Nephron (organoid): ENCODE measurements at regions not wholly inside any gene's neighbourhood (a gene's known extent, or its start where the extent isn't known, plus 50 kb on each side); places are given as distances from the start of the nearest gene placed in this dataset.
A peak's percentile ranks its signal among the peaks of the same experiment; 100 is the strongest.

Experiments used
- H3K27ac Mint-ChIP-seq, 3 experiments: 2 replicates each; pipeline ENCODE4 v1.8.0; 2020; ENCODE audit warnings: mixed read lengths in 3 of 3, mild to moderate bottlenecking in 2 of 3, moderate library complexity in 1 of 3
- H3K27me3 Mint-ChIP-seq: 2 replicates; pipeline ENCODE4 v1.8.0; 2021; ENCODE audit warnings: low read depth, mild to moderate bottlenecking, moderate library complexity, mixed read lengths
- H3K36me3 Mint-ChIP-seq: 2 replicates; pipeline ENCODE4 v1.8.0; 2020; ENCODE audit warnings: low read depth, mixed read lengths
- H3K4me1 Mint-ChIP-seq: 2 replicates; pipeline ENCODE4 v1.8.0; 2020; ENCODE audit warnings: mixed read lengths
- H3K4me3 Mint-ChIP-seq, 3 experiments: 2 replicates each; pipeline ENCODE4 v1.8.0; 2020; ENCODE audit warnings: mild to moderate bottlenecking in 3 of 3, mixed read lengths in 3 of 3, moderate library complexity in 2 of 3
- H3K9me3 Mint-ChIP-seq: 2 replicates; pipeline ENCODE4 v1.8.0; 2020; ENCODE audit warnings: mixed read lengths
- CTCF ChIP-seq, 3 experiments: fragments of 200-600 bp; sonication (generic); IDR thresholded peaks; one replicate each; pipeline ENCODE4 v1.5.0; 2021; ENCODE audit warnings: antibody characterized with exemption in 3 of 3; ENCODE audit not compliant: unreplicated experiment in 3 of 3

DNA sequence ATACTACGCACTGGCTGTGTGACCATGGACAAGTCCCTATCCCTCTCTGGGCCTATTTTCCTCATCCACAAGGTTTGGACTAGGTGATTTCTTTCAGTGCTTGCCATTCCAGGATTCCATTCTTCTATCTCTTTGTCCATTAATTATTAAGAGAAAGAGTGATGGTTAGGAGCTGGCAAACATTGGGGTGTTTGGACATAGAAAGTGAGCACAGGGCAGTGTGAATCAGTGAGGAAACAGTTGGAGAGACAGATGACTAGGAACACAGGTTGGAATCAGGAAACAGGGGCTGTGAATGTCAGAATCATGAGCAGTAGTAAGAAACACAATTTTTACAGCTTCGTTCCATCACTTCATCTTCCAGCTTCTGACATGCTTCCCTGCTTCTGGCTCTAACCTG, 211.8 kb downstream of the INSC start:
- no peak for TF ChIP-seq CTCF (IDR thresholded peaks at IDR 0.05; ENCODE audit: unreplicated experiment in 3 of 3)
- H3K36me3 Mint-ChIP-seq, result no peaks in the 10 kb centered on the region
- peaks cover 6% of the 10 kb centered on the region for H3K27me3 Mint-ChIP-seq
- H3K9me3 Mint-ChIP-seq, result no peaks in the 10 kb centered on the region
- peaks cover 6% of the 10 kb centered on the region for H3K4me1 Mint-ChIP-seq
- H3K4me3 Mint-ChIP-seq, result no peak overlapping the region
- H3K27ac Mint-ChIP-seq, result no peak overlapping the region

DNA sequence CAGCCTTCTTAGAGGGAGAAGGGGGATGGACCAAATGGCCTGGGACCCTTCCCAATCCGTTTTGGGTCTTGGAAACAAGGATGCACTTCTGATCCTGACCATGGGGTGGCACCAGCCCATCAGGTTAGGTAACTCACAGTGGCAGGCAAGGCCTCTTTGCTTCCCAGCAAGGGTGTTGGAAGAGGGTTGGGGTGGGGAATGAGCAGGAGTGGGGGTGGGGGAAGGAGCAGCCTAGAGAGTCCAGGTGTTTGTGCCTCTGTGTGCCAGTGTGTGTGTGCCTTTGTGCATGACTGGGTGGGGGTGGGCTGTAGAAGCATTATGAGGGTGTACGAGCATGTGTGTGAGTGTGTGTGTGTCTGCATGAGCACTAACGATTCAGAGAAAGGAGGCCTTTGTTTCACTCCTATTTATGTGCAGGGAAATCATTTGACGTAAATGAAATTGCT, 213.1 kb downstream of the INSC start:
- Mint-ChIP-seq H3K27me3 (peaks cover 6% of the 10 kb centered on the region), H3K36me3 (no peaks in the 10 kb centered on the region), H3K4me1 (peaks cover 4% of the 10 kb centered on the region), H3K9me3 (no peaks in the 10 kb centered on the region), H3K4me3 (no peak overlapping the region), H3K27ac (peak overlapping the region; percentile 16 to 30 (median 22))
- peak; percentile 68 to 77 (median 69) for TF ChIP-seq CTCF (IDR thresholded peaks at IDR 0.05; ENCODE audit: unreplicated experiment in 3 of 3)

DNA sequence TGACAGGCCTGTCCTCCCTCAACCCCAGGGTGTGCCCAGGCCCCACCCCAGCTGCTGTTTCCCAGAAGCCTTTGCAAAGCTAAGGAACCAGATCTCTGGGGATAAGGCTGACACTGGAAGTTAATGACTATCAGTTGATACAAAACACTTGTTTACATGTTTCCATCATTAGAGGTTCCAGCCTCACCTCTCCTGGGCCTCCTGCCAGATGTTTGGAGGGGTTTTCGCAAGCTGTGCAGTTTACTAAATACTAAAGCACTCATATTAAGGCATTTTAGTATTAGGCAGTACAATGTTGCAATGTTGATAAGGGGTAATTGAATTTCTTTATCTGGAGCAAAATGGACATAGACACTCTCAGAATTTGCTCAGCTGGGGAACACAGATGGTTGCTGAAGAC, 218.7 kb downstream of the INSC start:
- no peaks in the 10 kb centered on the region for H3K36me3 Mint-ChIP-seq

GRCh38 chr11:15334766-15335165, 220.0 kb downstream of the INSC start:
- Mint-ChIP-seq H3K36me3 (no peaks in the 10 kb centered on the region), H3K27me3 (peaks cover 5% of the 10 kb centered on the region), H3K9me3 (peaks cover 12% of the 10 kb centered on the region), H3K4me1 (peaks cover 4% of the 10 kb centered on the region), H3K27ac (no peak overlapping the region), H3K4me3 (no peak overlapping the region)
- TF ChIP-seq CTCF (IDR thresholded peaks at IDR 0.05; ENCODE audit: unreplicated experiment in 3 of 3), result no peak

More for the DNA sequence above, 218.7 kb downstream of the INSC start:
- peaks cover 4% of the 10 kb centered on the region for H3K4me1 Mint-ChIP-seq
- no peak overlapping the region for H3K27ac Mint-ChIP-seq
- H3K4me3 Mint-ChIP-seq, result no peak overlapping the region
- TF ChIP-seq CTCF (IDR thresholded peaks at IDR 0.05; ENCODE audit: unreplicated experiment in 3 of 3), result no peak
- H3K27me3 Mint-ChIP-seq, result peaks cover 5% of the 10 kb centered on the region
- peaks cover 4% of the 10 kb centered on the region for H3K9me3 Mint-ChIP-seq

GRCh38 chr11:15336021-15336420, 221.3 kb downstream of the INSC start:
- no peak for TF ChIP-seq CTCF (IDR thresholded peaks at IDR 0.05; ENCODE audit: unreplicated experiment in 3 of 3)
- Mint-ChIP-seq H3K9me3 (peaks cover 18% of the 10 kb centered on the region), H3K36me3 (no peaks in the 10 kb centered on the region), H3K4me1 (peaks cover 4% of the 10 kb centered on the region), H3K27ac (no peak overlapping the region), H3K27me3 (peaks cover 5% of the 10 kb centered on the region), H3K4me3 (no peak overlapping the region)

DNA sequence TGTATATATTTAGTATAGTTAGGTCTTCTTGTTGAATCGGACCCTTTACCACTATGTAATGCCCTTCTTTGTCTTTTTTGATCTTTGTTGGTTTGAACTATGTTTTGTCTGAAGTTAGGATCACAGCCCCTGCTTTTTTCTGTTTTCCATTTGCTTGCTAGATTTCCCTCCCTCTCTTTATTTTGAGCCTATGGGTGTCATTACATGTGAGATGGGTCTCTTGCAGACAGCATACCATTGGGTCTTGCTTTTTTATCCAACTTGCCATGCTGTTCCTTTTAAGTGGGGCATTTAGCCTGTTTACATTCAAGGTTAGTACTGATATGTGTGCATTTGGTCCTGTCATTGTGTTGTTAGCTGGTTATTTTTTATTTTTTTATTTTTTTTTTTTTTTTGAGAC, 224.6 kb downstream of the INSC start:
- no peak overlapping the region for H3K4me3 Mint-ChIP-seq
- no peak overlapping the region for H3K27ac Mint-ChIP-seq
- peaks cover 5% of the 10 kb centered on the region for H3K27me3 Mint-ChIP-seq
- no peak for TF ChIP-seq CTCF (IDR thresholded peaks at IDR 0.05; ENCODE audit: unreplicated experiment in 3 of 3)
- H3K36me3 Mint-ChIP-seq, result no peaks in the 10 kb centered on the region
- H3K9me3 Mint-ChIP-seq, result peaks cover 18% of the 10 kb centered on the region
- H3K4me1 Mint-ChIP-seq, result peaks cover under 1% of the 10 kb centered on the region
